SU-DHL-6 (cell line): ENCODE measurements at regions not wholly inside any gene's neighbourhood (a gene's known extent, or its start where the extent isn't known, plus 50 kb on each side); places are given as distances from the start of the nearest gene placed in this dataset.
"Not testable (repeated sequence)": the region's sequence is repeated elsewhere in the genome, so short reads cannot be mapped to it uniquely, and the experiment has no call there.

Source experiments
- H2AFZ ChIP-seq: fragments of 200-600 bp; sonication (generic); 2 replicates; pipeline ENCODE4 v1.6.1; 2014; ENCODE audit warnings: low read depth, mild to moderate bottlenecking, moderate library complexity, mixed read lengths, antibody characterized with exemption, low read length; ENCODE audit not compliant: severe bottlenecking
- H3F3A ChIP-seq: fragments of 200-600 bp; shearing (Covaris generic); 2 replicates; pipeline ENCODE4 v1.6.0; 2016; ENCODE audit warnings: antibody characterized with exemption, mild to moderate bottlenecking; ENCODE audit not compliant: insufficient read depth
- H3K27ac ChIP-seq: fragments of 200-600 bp; sonication (generic); 2 replicates; pipeline ENCODE4 v1.5.1; 2016; ENCODE audit warnings: low read depth, mild to moderate bottlenecking, low read length, moderate library complexity, mixed read lengths
- H3K27me3 ChIP-seq: fragments of 200-600 bp; sonication (generic), shearing (Covaris generic); 2 replicates; pipeline ENCODE4 v1.6.0; 2014; ENCODE audit warnings: mild to moderate bottlenecking, low read length
- H3K36me3 ChIP-seq: fragments of 200-600 bp; sonication (generic); 2 replicates; pipeline ENCODE4 v1.6.1; 2014; ENCODE audit warnings: mild to moderate bottlenecking, low read length, mixed read lengths
- H3K4me2 ChIP-seq: fragments of 300-600, 200-600 bp; shearing (Covaris generic), sonication (generic); 2 replicates; pipeline ENCODE4 v1.6.0; 2014; ENCODE audit warnings: low read length, low read depth, mild to moderate bottlenecking; ENCODE audit not compliant: poor library complexity, severe bottlenecking
- H3K4me3 ChIP-seq: fragments of 200-600 bp; sonication (generic); 2 replicates; pipeline ENCODE4 v1.5.1; 2014; ENCODE audit warnings: antibody characterized with exemption, low read length, mild to moderate bottlenecking, mixed read lengths; ENCODE audit not compliant: insufficient read depth, poor library complexity, severe bottlenecking
- H3K79me2 ChIP-seq: fragments of 200-600 bp; sonication (generic); 2 replicates; pipeline ENCODE4 v1.6.1; 2014; ENCODE audit warnings: mild to moderate bottlenecking, low read length, moderate library complexity; ENCODE audit not compliant: insufficient read depth
- H3K9ac ChIP-seq: fragments of 200-600 bp; sonication (generic); 2 replicates; pipeline ENCODE4 v1.7.0; 2014; ENCODE audit warnings: mild to moderate bottlenecking, low read length
- H3K9me2 ChIP-seq: fragments of 200-600 bp; sonication (generic); replicated peaks from 2 replicates; pipeline ENCODE4 v1.6.1; 2014; ENCODE audit warnings: low read length; ENCODE audit not compliant: insufficient read depth
- H3K9me3 ChIP-seq: fragments of 200-600 bp; sonication (generic); 2 replicates; pipeline ENCODE4 v1.6.1; 2014; ENCODE audit warnings: low read length, mixed read lengths; ENCODE audit not compliant: insufficient read depth
- H4K20me1 ChIP-seq: fragments of 200-600 bp; sonication (generic); 2 replicates; pipeline ENCODE4 v1.6.1; 2014; ENCODE audit warnings: low read depth, mild to moderate bottlenecking, antibody characterized with exemption, low read length, moderate library complexity, mixed read lengths
- EZH2phosphoT487 ChIP-seq: fragments of 200-600 bp; sonication (generic), shearing (Covaris generic); conservative IDR thresholded peaks from 2 replicates; pipeline ENCODE4 v1.6.1; 2018; ENCODE audit warnings: mild to moderate bottlenecking, antibody characterized with exemption, low read length, moderate library complexity, mixed read lengths
- TF ChIP-seq, protein P1 (sequence below): fragments of 200-600 bp; sonication (generic); IDR thresholded peaks from one replicate; pipeline ENCODE4 v1.5.1; 2017; ENCODE audit warnings: antibody characterized with exemption, mild to moderate bottlenecking, low read length, moderate library complexity; ENCODE audit not compliant: insufficient read depth, poor library complexity, severe bottlenecking

DNA sequence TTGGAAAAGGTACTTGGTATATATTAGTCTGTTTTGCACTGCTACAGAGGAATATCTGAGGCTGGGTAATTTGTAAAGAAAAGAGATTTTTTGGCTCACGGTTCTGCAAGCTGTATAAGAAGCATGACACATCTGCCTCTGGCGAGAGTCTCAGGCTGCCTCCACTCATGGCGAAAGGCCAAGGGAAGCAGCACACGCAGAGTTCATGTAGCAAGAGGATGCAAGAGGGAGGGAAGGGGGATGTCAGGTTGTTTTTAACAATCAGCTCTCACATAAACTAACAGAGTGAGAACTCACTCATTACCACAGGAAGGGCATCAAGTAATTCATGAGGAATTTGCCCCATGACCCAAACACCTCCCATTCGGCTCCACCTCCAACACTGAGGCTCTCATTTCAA is 484.8 kb upstream of the DPP6 start:
- no peaks in the 10 kb centered on the region for H4K20me1 ChIP-seq

DNA sequence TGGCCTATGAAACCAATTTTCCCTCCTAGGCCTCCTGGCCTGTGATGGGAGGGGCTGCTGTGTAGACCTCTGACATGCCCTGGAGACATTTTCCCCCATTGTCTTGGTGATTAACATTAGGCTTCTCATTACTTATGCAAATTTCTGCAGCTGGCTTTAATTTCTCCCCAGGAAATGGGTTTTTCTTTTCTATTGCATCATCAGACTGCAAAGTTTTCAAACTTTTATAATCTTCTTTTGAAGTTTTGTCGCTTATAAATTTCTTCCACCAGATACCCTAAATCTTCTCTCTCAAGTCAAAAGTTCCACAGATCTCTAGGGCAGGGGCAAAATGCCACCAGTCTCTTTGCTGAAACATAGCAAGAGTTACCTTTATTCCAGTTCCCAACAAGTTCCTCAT is 482.7 kb upstream of the DPP6 start:
- not testable (repeated sequence) for H3K27me3 ChIP-seq, H4K20me1 ChIP-seq, H3K4me2 ChIP-seq, H3K36me3 ChIP-seq, H3K79me2 ChIP-seq, H3K9me3 ChIP-seq, H3F3A ChIP-seq, H3K9me2 ChIP-seq, H3K4me3 ChIP-seq, H3K27ac ChIP-seq, H3K9ac ChIP-seq, H2AFZ ChIP-seq

More for the DNA sequence above, 484.8 kb upstream of the DPP6 start:
- Histone ChIP-seq H3K27ac (no peak overlapping the region), H3K27me3 (no peaks in the 10 kb centered on the region), H3K9ac (no peak overlapping the region), H3K9me3 (no peaks in the 10 kb centered on the region), H2AFZ (no peak overlapping the region), H3K4me3 (no peak overlapping the region), H3K9me2 (no peaks in the 10 kb centered on the region), H3K4me2 (no peak overlapping the region), H3K79me2 (no peaks in the 10 kb centered on the region), H3F3A (no peaks in the 10 kb centered on the region), H3K36me3 (no peaks in the 10 kb centered on the region)
- TF ChIP-seq, protein P1, sequence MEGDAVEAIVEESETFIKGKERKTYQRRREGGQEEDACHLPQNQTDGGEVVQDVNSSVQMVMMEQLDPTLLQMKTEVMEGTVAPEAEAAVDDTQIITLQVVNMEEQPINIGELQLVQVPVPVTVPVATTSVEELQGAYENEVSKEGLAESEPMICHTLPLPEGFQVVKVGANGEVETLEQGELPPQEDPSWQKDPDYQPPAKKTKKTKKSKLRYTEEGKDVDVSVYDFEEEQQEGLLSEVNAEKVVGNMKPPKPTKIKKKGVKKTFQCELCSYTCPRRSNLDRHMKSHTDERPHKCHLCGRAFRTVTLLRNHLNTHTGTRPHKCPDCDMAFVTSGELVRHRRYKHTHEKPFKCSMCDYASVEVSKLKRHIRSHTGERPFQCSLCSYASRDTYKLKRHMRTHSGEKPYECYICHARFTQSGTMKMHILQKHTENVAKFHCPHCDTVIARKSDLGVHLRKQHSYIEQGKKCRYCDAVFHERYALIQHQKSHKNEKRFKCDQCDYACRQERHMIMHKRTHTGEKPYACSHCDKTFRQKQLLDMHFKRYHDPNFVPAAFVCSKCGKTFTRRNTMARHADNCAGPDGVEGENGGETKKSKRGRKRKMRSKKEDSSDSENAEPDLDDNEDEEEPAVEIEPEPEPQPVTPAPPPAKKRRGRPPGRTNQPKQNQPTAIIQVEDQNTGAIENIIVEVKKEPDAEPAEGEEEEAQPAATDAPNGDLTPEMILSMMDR, result no peak

DNA sequence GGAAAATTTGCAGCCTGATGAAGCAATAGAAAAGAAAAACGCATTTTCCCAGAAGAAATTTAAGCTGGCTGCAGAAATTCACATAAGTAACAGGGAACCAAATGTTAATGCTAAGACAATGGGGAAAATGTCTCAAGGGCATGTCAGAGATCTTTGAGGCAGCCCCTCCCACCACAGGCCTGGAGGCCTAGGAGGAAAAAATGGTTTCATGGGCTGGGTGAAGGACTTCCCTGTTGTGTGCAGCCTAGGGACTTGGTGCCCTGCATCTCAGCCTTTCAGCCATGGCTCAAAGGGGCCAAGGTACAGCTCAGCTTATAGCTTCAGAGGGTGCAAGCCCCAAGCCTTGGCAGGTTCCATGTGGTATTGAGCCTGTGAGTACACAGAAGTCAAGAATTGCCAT is 476.1 kb upstream of the DPP6 start:
- H2AFZ ChIP-seq, result no peak overlapping the region
- no peaks in the 10 kb centered on the region for H3F3A ChIP-seq
- H3K27ac ChIP-seq, result no peak overlapping the region
- no peaks in the 10 kb centered on the region for H3K79me2 ChIP-seq
- H3K9ac ChIP-seq, result no peak overlapping the region
- H3K4me3 ChIP-seq, result no peak overlapping the region
- H3K4me2 ChIP-seq, result no peak overlapping the region
- H3K27me3 ChIP-seq, result no peaks in the 10 kb centered on the region
- H4K20me1 ChIP-seq, result no peaks in the 10 kb centered on the region
- no peaks in the 10 kb centered on the region for H3K9me2 ChIP-seq
- TF ChIP-seq, protein P1, result no peak
- no peak for TF ChIP-seq EZH2phosphoT487
- peaks cover 6% of the 10 kb centered on the region; the same call in 1 of the 2 replicates for H3K9me3 ChIP-seq
- H3K36me3 ChIP-seq, result no peaks in the 10 kb centered on the region

DNA sequence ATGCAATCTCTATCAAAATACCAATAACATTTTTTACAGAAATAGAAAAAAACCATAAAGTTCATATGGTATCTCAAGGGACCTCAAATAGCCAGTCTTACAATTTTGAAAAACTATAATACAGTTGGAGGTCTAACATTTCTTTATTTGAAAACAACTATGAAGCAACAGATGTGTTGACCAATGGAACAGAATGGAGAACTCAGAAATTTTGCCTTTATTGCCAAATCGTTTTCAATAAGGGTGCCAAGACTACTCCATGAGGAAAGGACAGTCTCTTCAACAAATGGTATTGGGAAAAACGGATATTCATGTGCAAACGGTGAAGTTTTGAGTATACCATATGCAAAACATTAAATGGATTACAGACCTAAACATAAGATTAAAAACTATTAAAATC is 470.8 kb upstream of the DPP6 start:
- Histone ChIP-seq H3K36me3 (no peaks in the 10 kb centered on the region), H3K9me3 (0 out of 2 replicates have a peak, but pooled peaks cover under 1% of the 10 kb centered on the region), H3K27ac (no peak overlapping the region), H3K4me2 (no peak overlapping the region), H3K9me2 (no peaks in the 10 kb centered on the region), H3K4me3 (no peak overlapping the region), H3K27me3 (no peaks in the 10 kb centered on the region), H3K79me2 (no peaks in the 10 kb centered on the region), H4K20me1 (no peaks in the 10 kb centered on the region), H3F3A (no peaks in the 10 kb centered on the region), H3K9ac (no peak overlapping the region), H2AFZ (no peak overlapping the region)
- TF ChIP-seq, protein P1, result no peak
- TF ChIP-seq EZH2phosphoT487, result no peak
